ENCODE measurements at regions not wholly inside any gene's neighbourhood (a gene's known extent, or its start where the extent isn't known, plus 50 kb on each side); places are given as distances from the start of the nearest gene placed in this dataset.

- DNase-seq (no peak), ATAC-seq (no peak)
- no peaks in the 10 kb centered on the region for H3K36me3 Mint-ChIP-seq (ENCODE audit: low read depth)
These were observed 211.1 kb downstream of the BMP7 start for GRCh38 chr20:57055345-57055744.

DNA sequence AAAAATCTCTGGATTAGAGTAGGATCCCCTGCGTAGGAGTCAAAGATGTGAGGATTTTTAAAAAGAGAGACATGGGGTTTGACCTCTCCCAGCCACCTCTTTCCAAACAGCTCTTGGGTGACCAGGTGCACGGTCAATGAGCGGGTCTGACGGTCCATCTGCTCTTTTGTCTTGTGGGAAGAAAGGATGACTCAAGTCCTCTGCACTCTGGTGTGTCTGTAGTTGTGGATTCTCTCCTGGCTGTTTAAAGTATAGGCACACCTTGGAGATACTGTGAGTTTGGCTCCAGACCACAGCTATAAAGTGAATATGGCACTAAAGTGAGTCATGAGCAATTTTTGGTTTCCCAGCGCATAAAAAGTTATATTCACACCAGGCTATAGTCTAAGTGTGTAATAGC is 209.8 kb downstream of the BMP7 start:
- H3K4me3 Mint-ChIP-seq = no peak overlapping the region
- peaks cover 25% of the 10 kb centered on the region for H3K27me3 Mint-ChIP-seq
- no peaks in the 10 kb centered on the region for H3K36me3 Mint-ChIP-seq (ENCODE audit: low read depth)
- DNase-seq (no peak), ATAC-seq (no peak)
- no peak overlapping the region for H3K27ac Mint-ChIP-seq
- H3K4me1 Mint-ChIP-seq = peaks cover 7% of the 10 kb centered on the region
- no peaks in the 10 kb centered on the region for H3K9me3 ChIP-seq (ENCODE audit: control insufficient read depth, low read length, poor library complexity, severe bottlenecking)

More at GRCh38 chr20:57055345-57055744, 211.1 kb downstream of the BMP7 start:
- Mint-ChIP-seq H3K27me3 (peaks cover 16% of the 10 kb centered on the region), H3K27ac (no peak overlapping the region), H3K4me1 (peaks cover 7% of the 10 kb centered on the region), H3K4me3 (no peak overlapping the region)
- H3K9me3 ChIP-seq (ENCODE audit: control insufficient read depth, low read length, poor library complexity, severe bottlenecking) = no peaks in the 10 kb centered on the region

- DNase-seq (no peak), ATAC-seq (no peak)
- H3K4me1 Mint-ChIP-seq = peaks cover 7% of the 10 kb centered on the region
- H3K27me3 Mint-ChIP-seq = peaks cover 40% of the 10 kb centered on the region
- peaks cover 4% of the 10 kb centered on the region for H3K36me3 Mint-ChIP-seq (ENCODE audit: low read depth)
- peak overlapping the region; percentile 78 for H3K27ac Mint-ChIP-seq
- H3K9me3 ChIP-seq (ENCODE audit: control insufficient read depth, low read length, poor library complexity, severe bottlenecking) = no peaks in the 10 kb centered on the region
- peak overlapping the region; percentile 62 for H3K4me3 Mint-ChIP-seq
These were observed 207.3 kb downstream of the BMP7 start for GRCh38 chr20:57059055-57059596.

GRCh38 chr20:57060407-57061050 is 205.9 kb downstream of the BMP7 start:
- H3K4me3 Mint-ChIP-seq = no peak overlapping the region
- peaks cover 49% of the 10 kb centered on the region for H3K27me3 Mint-ChIP-seq
- no peak overlapping the region for H3K27ac Mint-ChIP-seq
- no peaks in the 10 kb centered on the region for H3K9me3 ChIP-seq (ENCODE audit: control insufficient read depth, low read length, poor library complexity, severe bottlenecking)
- H3K36me3 Mint-ChIP-seq (ENCODE audit: low read depth) = peaks cover 4% of the 10 kb centered on the region
- no peak for DNase-seq
- peaks cover 7% of the 10 kb centered on the region for H3K4me1 Mint-ChIP-seq
- ATAC-seq = no peak

DNA sequence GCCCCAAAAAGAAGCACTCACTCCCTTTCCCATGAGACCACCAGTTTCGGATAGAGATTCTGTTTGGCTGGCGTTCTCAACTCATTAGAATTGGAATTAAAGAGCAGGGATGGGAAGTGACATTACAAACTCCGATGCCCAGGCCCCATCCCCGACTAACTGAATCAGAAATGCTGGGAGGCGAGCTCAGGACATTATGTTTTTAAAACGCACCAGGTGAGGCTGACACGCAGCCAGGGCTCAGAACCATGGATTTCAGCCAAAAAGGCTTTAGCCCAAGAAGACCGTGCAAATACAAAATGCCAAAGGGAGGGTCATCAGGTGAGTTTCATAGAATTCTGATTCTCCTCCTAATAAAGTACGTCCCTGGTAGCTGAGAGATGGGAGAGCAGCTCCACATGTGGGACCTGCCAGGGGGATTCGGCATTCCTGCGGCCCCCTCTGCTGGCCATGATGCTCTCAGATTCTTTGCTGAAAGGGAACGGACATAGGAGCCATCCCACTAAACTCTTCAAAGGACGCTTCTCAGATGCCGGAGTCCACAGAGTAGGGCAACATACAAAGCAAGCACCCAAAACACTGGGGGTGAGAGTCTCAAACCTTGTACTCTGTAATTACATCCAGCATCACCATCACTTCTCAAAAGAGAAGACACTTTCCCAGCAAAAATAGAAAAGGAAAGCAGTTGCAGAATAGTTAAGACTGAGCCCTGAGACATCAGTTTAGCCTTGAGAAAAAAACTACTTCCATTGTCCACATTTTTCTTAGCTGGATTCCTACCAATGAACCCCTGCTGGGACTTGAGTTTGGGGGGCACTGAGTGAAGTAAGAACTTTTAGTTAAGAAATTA is 205.2 kb downstream of the BMP7 start:
- Mint-ChIP-seq H3K4me3 (no peak overlapping the region), H3K4me1 (peaks cover 7% of the 10 kb centered on the region), H3K27me3 (peaks cover 55% of the 10 kb centered on the region), H3K27ac (no peak overlapping the region), H3K36me3 (ENCODE audit: low read depth) (peaks cover 4% of the 10 kb centered on the region)
- H3K9me3 ChIP-seq (ENCODE audit: control insufficient read depth, low read length, poor library complexity, severe bottlenecking) = no peaks in the 10 kb centered on the region
- DNase-seq (no peak), ATAC-seq (no peak)

GRCh38 chr20:57062241-57062640 is 204.2 kb downstream of the BMP7 start:
- H3K27ac Mint-ChIP-seq = no peak overlapping the region
- H3K4me1 Mint-ChIP-seq = peaks cover 7% of the 10 kb centered on the region
- no peak for DNase-seq
- H3K4me3 Mint-ChIP-seq = no peak overlapping the region
- H3K27me3 Mint-ChIP-seq = peaks cover 65% of the 10 kb centered on the region
- H3K9me3 ChIP-seq (ENCODE audit: control insufficient read depth, low read length, poor library complexity, severe bottlenecking) = no peaks in the 10 kb centered on the region
- no peak for ATAC-seq
- peaks cover 4% of the 10 kb centered on the region for H3K36me3 Mint-ChIP-seq (ENCODE audit: low read depth)

- H3K4me3 Mint-ChIP-seq = no peak overlapping the region
- no peak for ATAC-seq
- H3K9me3 ChIP-seq (ENCODE audit: control insufficient read depth, low read length, poor library complexity, severe bottlenecking) = no peaks in the 10 kb centered on the region
- H3K27me3 Mint-ChIP-seq = peaks cover 65% of the 10 kb centered on the region
- H3K4me1 Mint-ChIP-seq = peaks cover 7% of the 10 kb centered on the region
- H3K36me3 Mint-ChIP-seq (ENCODE audit: low read depth) = peaks cover 4% of the 10 kb centered on the region
- no peak for DNase-seq
- no peak overlapping the region for H3K27ac Mint-ChIP-seq
These were observed 203.7 kb downstream of the BMP7 start for GRCh38 chr20:57062696-57063270.

- Mint-ChIP-seq H3K4me3 (no peak overlapping the region), H3K27me3 (peaks cover 68% of the 10 kb centered on the region), H3K36me3 (ENCODE audit: low read depth) (peaks cover 4% of the 10 kb centered on the region), H3K27ac (no peak overlapping the region), H3K4me1 (no peaks in the 10 kb centered on the region)
- ATAC-seq (no peak), DNase-seq (no peak)
- no peaks in the 10 kb centered on the region for H3K9me3 ChIP-seq (ENCODE audit: control insufficient read depth, low read length, poor library complexity, severe bottlenecking)
These were observed 201.6 kb downstream of the BMP7 start for GRCh38 chr20:57064836-57065235.

DNA sequence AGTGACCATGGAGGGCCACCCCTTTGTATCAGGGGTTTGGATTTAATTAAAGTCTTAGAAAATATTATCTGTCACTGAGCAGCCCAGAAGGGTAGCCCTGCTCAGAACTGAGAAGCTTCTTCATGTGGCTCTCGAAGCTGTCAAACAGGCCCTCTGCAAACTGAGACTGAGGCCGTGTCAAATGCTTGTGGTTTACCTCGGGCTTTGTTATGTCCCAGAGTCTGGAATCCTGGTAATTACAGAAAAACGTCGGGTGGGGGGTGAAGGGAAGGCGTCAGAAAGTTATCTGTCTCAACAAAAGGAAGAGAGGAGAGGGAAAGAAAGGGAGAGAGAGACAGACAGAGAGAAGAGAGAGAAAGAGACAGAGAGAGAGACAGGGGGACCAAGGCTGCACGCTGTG is 200.8 kb downstream of the BMP7 start:
- Mint-ChIP-seq H3K4me1 (no peaks in the 10 kb centered on the region), H3K36me3 (ENCODE audit: low read depth) (peaks cover 4% of the 10 kb centered on the region), H3K27ac (no peak overlapping the region), H3K27me3 (peaks cover 73% of the 10 kb centered on the region), H3K4me3 (no peak overlapping the region)
- ATAC-seq (no peak), DNase-seq (no peak)
- no peaks in the 10 kb centered on the region for H3K9me3 ChIP-seq (ENCODE audit: control insufficient read depth, low read length, poor library complexity, severe bottlenecking)

DNA sequence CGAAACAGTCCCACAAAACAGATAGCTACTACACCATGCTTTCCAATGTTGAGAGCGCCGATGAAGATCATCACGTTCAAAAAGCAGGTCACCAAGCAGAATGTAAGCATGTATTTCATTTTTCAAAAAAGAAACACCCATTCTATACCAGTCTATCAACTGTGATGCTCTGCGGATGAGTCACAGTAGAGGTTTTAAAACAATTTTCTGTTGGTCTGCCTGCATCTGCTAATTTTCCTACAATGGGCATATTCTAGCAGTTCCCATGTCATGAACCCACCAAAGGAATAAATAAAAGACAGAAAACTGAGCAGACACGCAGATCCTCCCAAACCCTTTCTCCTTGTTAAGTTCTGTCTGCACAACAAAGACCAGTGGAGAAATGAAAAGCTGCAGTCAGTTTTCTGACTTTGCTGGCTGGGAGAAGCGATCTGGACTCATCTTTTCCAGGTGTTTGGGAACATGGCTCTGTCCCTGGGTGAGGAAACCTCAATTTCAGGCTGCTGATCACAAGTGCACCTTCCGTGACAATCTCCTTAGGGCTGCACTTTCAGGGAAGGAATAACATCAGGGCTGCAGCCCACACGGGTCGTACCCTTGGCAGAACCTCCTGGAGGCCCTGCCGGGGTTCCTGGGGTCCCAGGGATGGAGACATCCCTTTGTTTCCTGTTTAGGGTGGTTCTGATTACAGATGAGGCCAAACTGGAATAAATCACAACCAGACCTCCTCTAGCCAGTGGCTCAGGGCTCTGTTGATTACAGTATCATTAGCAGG is 200.1 kb downstream of the BMP7 start:
- Mint-ChIP-seq H3K4me1 (peaks cover 3% of the 10 kb centered on the region), H3K36me3 (ENCODE audit: low read depth) (peaks cover 4% of the 10 kb centered on the region), H3K27ac (no peak overlapping the region), H3K27me3 (peaks cover 74% of the 10 kb centered on the region), H3K4me3 (no peak overlapping the region)
- no peak for DNase-seq
- no peak for ATAC-seq
- H3K9me3 ChIP-seq (ENCODE audit: control insufficient read depth, low read length, poor library complexity, severe bottlenecking) = no peaks in the 10 kb centered on the region

DNA sequence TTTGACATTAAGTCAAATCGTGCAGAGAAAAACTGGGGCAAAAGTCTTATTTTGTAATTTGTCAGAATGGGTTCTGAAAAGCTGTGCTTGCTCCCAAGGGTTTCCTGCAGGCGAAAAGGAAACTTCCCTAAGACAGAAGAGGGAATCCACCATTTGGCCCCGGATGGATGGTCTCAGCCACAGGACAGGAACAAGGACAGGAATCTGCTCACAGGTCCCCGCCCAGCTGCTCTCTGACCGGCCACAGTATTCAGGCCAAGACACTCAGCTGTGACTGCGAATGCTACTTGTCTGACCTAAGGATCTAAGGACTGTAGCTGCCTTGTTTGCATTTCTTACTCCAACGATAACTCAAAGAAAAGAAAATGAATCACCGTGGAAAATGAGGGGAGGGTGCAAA is 197.0 kb downstream of the BMP7 start:
- no peaks in the 10 kb centered on the region for H3K36me3 Mint-ChIP-seq (ENCODE audit: low read depth)
- peaks cover 6% of the 10 kb centered on the region for H3K4me1 Mint-ChIP-seq
- H3K27ac Mint-ChIP-seq = no peak overlapping the region
- DNase-seq (no peak), ATAC-seq (no peak)
- H3K4me3 Mint-ChIP-seq = no peak overlapping the region
- peaks cover 67% of the 10 kb centered on the region for H3K27me3 Mint-ChIP-seq
- no peaks in the 10 kb centered on the region for H3K9me3 ChIP-seq (ENCODE audit: control insufficient read depth, low read length, poor library complexity, severe bottlenecking)

DNA sequence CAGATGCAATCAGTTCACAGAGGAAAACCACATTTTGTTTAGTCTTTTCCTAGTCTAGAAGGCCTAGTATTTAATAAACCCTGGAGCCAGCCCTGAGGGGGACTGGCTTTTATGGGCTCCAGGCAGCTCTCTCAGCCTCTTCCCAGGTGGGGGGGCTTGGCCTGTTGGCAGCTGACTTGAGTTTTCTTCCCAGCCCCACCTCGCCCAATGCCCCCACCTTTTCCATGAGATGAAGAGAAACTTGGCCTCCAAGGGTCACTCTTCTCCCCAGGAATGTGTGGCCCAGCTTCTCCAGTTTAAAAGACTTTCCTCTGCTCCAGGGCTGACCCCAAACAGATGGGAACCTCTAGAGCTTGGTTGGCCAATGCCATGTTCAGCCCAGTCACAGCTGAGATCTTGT is 196.1 kb downstream of the BMP7 start:
- peaks cover 6% of the 10 kb centered on the region for H3K4me1 Mint-ChIP-seq
- DNase-seq (no peak), ATAC-seq (no peak)
- peaks cover 61% of the 10 kb centered on the region for H3K27me3 Mint-ChIP-seq
- no peaks in the 10 kb centered on the region for H3K36me3 Mint-ChIP-seq (ENCODE audit: low read depth)
- no peaks in the 10 kb centered on the region for H3K9me3 ChIP-seq (ENCODE audit: control insufficient read depth, low read length, poor library complexity, severe bottlenecking)
- no peak overlapping the region for H3K4me3 Mint-ChIP-seq
- no peak overlapping the region for H3K27ac Mint-ChIP-seq

DNA sequence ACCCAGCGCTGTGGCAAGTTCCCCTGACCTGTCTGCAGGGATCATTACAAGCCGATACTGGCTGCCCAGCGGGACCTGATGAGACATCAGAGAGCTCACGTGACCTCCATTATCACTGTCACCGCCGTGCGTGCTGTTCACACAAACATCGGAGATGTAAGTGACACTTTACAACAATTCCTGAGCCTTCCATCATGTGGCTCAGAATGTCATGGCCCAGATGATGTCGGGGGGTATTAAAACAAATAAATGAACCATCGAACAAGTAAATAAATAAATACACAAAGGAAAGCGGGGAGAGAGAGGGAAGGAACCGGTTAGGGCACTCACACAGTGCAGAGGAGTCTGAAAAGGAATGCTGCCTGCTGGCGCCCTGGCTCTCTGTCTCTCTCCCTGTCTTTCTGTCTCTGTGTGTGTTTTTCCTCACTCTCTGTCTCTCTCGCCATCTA is 195.1 kb downstream of the BMP7 start:
- Mint-ChIP-seq H3K4me3 (no peak overlapping the region), H3K4me1 (peaks cover 6% of the 10 kb centered on the region), H3K27me3 (peaks cover 52% of the 10 kb centered on the region), H3K36me3 (ENCODE audit: low read depth) (no peaks in the 10 kb centered on the region), H3K27ac (no peak overlapping the region)
- ATAC-seq = no peak
- H3K9me3 ChIP-seq (ENCODE audit: control insufficient read depth, low read length, poor library complexity, severe bottlenecking) = no peaks in the 10 kb centered on the region
- DNase-seq = no peak

Data from T-helper 17 cell (primary cell).